Sigmoid colon (tissue), 4 donors: ENCODE measurements at regions not wholly inside any gene's neighbourhood (a gene's known extent, or its start where the extent isn't known, plus 50 kb on each side); places are given as distances from the start of the nearest gene placed in this dataset.

Experiments used
- CTCF ChIP-seq, 4 experiments: fragments of 450-650 bp in 3 of 4; fragments of 200-600 bp in 1 of 4; IDR thresholded peaks; one replicate each; pipeline ENCODE4 v1.5.1; 2016 to 2019; ENCODE audit warnings: antibody characterized with exemption in 4 of 4, mild to moderate bottlenecking in 3 of 4, moderate library complexity in 2 of 4
- EP300 ChIP-seq, 4 donors: sonication (generic); formaldehyde crosslinking; IDR thresholded peaks; one replicate each; pipeline ENCODE4 v1.6.1; 2017; ENCODE audit warnings: antibody characterized with exemption in 4 of 4

GRCh38 chr16:79270011-79270410 lies 330.5 kb downstream of the MAF start:
- TF ChIP-seq CTCF (IDR thresholded peaks at IDR 0.05) (no peak), EP300 (IDR thresholded peaks at IDR 0.05) (no peak)
